Activated CD4-positive, alpha-beta T cell treated with anti-CD3 and anti-CD28 coated beads for 4 hours (primary cell): ENCODE measurements at regions not wholly inside any gene's neighbourhood (a gene's known extent, or its start where the extent isn't known, plus 50 kb on each side); places are given as distances from the start of the nearest gene placed in this dataset.
"Not testable (repeated sequence)": the region's sequence is repeated elsewhere in the genome, so short reads cannot be mapped to it uniquely, and the experiment has no call there.

Experiments
- DNase-seq, 2 donors: peaks; one replicate each; pipeline ENCODE4 v3.0.0-alpha.2; 2020

DNA sequence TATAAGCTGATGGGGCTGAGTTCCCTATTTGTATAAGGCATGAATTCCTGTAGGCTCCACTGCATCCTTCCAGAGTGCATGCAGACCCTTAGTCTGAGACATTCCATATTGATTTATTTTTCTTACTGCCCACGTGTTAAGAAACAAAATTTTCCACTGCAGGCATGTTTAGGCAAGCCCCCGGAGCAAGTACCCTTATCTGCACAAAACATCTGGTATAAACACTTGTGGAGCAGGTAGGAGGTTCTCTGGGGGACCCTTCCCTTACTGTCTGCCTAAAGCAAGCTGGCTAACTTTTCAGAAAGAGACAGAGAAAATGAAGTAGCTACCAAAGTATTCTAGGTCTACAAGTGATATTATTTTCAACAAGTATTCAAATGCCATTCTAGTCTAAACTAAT, 571.0 kb upstream of the TPTE start:
- not testable (repeated sequence) for DNase-seq

DNA sequence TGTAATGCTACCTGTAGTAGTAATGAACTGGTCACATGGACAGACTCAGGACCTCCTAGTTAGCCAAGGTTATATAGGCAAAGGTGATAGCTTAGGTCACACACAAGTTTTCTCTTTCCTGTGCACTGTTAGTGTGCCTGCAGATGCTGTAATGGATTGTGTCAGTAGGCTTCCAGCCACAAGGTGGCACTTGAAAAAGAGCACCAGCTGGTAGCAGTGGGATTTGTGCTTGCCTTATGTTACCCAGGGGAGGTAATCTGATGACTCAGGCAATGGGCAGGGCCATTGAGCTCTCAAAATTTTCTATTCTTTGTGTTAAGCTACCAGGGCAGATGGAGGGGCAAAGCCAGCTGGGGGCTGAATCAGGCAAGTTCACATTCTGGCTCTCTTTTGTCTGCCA, 562.6 kb upstream of the TPTE start:
- DNase-seq, result not testable (repeated sequence)

DNA sequence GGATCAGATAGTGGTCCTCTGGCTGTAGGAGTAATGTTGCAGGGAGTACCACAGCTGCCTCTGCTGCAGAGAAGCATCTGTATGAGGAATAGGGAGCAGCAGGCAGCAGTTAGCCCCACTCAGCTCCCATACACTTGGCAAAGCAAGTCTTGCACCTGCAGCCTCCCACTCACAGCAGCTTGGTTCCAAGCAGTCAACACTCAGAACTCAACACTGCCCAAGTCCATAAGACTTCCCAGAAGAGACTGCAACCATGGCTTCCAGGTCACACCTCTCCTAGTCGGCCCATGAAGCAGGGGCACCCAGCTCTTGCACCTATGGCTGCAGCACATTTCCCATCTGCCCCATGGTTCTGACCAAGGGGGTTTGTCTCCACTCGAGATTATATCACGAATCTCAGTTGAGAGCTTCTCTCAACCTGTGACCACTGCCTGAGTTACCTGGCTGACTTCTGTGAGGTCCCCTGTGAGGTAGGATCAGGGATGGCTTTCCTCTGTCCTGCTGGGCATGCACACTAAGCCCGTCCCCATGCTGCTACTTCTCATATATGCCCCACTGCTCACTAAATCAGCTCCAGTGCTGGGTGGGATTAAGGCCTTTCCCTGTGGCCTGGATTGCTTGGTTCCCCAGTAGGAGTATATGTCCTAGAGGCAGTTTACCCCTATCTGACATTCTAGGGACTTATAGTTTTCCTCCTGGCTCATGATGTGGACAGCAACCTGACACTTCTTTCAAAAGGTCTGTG, 562.0 kb upstream of the TPTE start:
- DNase-seq, result not testable (repeated sequence)

DNA sequence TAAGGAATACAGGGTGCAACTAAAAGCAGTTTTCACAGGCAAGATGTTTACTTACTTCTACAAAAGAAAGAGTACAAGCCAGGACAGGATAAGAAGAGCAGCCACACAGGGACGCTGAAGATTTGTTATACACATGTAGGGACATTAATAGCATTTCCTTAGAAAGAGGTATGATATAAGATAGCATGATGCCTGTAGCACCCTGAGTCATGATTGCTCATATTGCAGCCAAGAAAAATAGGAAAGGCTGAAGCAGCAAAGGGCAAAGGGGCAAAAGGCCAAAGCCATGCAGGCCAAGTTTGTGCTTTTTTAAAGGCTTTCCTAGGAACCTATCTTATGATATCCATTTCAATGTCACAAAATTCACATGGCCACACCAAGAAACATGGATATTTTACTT, 552.0 kb upstream of the TPTE start:
- not testable (repeated sequence) for DNase-seq

DNA sequence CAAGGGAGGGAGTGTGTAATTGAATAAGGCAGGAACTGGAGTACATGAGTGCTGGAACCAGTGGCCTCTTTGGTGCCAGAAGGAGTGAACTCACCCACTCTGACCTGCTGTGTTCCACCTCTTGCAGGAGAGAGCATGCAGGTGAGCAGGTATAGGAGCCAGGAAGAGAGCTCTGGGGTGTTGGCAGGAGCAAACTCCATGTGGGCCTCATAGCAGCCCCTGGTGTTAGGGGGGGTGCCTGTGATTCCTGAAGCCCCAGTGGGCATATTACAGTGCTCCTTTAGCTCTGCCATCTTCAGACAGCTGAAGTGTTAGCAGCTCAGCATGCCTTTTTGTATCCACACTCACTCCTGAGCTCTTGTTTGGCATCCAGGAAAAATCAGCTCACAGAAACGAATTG, 549.4 kb upstream of the TPTE start:
- not testable (repeated sequence) for DNase-seq

DNA sequence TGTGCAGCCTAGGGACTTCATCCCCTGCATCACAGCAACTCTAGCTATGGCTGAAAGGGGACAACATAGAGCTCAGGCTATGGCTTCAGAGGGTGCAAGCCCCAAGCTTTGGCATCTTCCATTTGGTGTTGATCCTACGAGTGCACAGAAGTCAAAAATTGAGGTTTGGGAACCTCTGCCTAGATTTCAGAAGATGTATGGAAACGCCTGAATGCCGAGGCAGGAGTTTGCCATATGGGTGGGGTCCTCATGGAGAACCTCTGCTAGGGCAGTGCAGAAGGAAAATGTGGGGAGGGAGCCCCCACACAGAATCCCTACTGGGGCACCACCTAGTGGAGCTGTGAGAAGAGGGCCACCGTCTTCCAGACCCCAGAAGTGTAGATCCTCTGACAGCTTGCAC, 543.0 kb upstream of the TPTE start:
- DNase-seq, result not testable (repeated sequence)

DNA sequence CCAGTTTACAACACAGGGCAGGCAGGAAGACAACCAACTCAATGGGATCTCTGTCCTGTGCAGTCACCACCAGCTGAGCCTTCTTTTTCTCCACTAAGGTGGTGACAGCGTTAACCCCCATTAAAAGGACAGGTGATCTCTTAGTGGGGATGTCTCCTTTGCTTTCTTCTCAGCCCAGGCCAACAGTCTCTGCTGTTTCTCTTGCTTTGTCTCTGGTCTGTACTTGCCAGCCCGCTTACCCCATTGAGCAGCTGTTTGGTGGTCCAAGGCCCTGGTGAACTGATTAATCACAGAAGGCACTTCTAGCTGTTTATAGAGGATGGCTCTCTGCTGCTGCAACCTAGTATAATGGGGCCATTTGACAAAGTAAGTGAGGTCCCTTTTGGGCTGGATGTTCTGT, 523.9 kb upstream of the TPTE start:
- DNase-seq, result not testable (repeated sequence)

DNA sequence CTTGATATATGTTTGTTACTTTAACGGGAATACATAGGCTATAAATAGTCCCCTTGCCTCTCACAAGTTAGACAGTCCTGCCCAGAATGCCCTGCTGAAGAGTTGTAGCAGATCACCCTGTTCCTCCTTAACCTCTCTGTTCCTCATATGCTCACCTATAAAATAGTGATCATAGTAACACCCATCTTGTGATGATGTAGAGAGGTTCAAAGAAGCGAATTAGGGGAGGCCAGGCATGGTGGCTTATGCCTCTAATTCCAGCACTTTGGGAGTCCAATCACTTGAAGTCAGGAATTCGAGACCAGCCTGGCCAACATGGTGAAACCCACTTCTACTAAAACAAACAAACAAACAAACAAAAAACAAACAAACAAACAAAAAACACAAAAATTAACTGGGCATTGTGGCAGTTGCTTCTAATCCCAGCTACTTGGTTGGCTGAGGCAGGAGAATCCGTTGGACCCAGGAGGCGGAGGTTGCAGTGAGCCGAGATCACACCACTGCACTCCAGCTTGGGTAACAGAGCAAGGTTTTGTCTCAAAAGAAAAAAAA, 518.5 kb upstream of the TPTE start:
- DNase-seq, result not testable (repeated sequence)

DNA sequence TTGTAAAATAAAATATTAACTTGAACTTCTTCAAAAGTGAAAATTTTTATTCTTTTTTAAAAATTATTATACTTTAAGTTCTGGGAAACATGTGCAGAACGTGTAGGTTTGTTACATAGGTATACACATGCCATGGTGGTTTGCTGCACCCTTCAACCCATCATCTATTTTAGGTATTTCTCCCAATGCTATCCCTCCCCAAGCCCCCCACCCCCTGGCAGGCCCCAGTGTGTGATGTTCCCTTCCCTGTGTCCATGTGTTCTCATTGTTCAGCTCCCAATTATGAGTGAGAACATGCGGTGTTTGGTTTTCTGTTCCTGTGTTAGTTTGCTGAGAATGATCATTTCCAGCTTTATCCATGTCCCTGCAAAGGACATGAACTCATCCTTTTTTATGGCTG, 515.6 kb upstream of the TPTE start:
- not testable (repeated sequence) for DNase-seq

DNA sequence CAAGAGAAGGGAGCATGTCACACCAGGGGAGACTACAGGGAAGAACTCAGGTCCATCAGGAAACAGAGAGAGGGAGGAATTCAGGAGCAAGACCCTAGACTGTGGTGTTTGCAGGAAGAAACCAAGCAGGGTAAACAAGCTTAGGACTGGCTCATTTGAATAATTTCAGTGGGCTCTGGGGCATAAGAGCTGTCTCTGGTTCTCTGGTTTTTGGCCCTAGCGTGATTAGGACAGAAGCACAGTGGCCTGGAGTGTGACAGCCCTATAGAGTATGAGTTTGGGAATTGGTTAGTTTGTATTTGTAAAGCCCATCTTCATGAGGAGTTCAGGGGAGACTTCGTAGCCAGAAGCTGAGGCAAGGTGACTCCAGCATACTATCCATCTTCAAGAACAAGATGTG, 504.4 kb upstream of the TPTE start:
- DNase-seq, result not testable (repeated sequence)

DNA sequence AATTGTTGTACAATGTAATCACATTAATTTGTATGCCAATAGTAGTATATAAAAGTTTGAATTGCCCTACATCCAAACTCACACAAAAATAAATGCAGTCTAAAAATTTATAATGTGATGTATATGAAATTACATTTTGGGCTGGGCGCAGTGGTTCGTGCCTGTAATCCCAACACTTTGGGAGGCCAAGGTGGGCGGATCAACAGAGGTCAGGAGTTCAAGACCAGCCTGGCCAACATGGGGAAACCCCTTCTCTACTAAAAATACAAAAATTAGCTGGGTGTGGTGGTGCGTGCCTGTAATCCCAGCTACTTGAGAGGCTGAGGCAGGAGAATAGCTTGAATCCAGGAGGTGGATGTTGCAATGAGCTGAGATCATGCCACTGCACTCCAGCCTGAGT, 503.6 kb upstream of the TPTE start:
- DNase-seq, result not testable (repeated sequence)

DNA sequence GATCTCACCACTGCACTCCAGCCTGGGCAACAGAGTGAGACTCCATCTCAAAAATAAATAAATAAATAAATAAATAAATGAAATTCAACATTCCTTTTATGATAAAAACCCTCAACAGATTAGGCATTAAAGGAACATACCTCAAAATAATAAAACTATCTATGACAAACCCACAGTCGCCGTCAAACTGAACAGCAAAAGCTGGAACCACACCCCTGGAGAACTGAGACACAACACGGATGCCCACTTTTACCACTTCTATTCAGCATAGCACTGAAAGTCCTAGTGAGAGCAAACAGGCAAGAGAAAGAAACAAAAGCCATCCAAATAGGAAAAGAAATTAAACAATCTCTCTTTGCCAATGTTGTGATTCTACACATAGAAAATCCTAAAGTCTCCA, 499.9 kb upstream of the TPTE start:
- DNase-seq, result not testable (repeated sequence)

DNA sequence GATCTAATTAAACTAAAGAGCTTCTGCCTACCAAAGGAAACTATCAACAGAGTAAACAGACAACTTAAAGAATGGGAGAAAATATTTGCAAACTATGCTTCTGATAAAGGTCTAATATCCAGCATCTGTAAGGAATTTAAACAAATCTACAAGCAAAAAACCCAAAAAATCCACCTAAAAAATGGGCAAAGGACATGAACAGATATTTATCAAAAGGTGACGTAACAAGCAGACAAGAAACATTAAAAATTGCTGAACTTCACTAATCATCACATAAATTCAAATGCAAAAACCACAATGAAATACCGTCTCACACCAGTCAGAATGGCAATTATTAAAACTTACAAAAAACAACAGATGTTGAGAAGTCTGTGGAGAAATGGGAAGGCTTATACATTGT, 498.6 kb upstream of the TPTE start:
- DNase-seq, result not testable (repeated sequence)
